Fibroblast of mammary gland (primary cell): ENCODE measurements at regions not wholly inside any gene's neighbourhood (a gene's known extent, or its start where the extent isn't known, plus 50 kb on each side); places are given as distances from the start of the nearest gene placed in this dataset.

Experiments used
- DNase-seq: peaks from one replicate; pipeline ENCODE4 v3.0.0-alpha.2; 2010; ENCODE audit warnings: low read depth
- H3K4me3 ChIP-seq: 2 replicates; pipeline ENCODE4 v1.5.1; 2011; ENCODE audit warnings: low read depth, mild to moderate bottlenecking, low read length, moderate library complexity; ENCODE audit not compliant: control insufficient read depth
- TF ChIP-seq, protein P1 (sequence below): conservative IDR thresholded peaks from 2 replicates; pipeline ENCODE4 v1.5.1; 2011; ENCODE audit warnings: low read depth, low read length, inconsistent platforms; ENCODE audit not compliant: control insufficient read depth, insufficient read depth

- DNase-seq = no peak
These were observed 216.0 kb downstream of the RPS24 start for GRCh38 chr10:78249690-78250089.

GRCh38 chr10:78250313-78251015 is 216.8 kb downstream of the RPS24 start:
- H3K4me3 ChIP-seq = no peak overlapping the region
- DNase-seq = no peak
- TF ChIP-seq, protein P1, sequence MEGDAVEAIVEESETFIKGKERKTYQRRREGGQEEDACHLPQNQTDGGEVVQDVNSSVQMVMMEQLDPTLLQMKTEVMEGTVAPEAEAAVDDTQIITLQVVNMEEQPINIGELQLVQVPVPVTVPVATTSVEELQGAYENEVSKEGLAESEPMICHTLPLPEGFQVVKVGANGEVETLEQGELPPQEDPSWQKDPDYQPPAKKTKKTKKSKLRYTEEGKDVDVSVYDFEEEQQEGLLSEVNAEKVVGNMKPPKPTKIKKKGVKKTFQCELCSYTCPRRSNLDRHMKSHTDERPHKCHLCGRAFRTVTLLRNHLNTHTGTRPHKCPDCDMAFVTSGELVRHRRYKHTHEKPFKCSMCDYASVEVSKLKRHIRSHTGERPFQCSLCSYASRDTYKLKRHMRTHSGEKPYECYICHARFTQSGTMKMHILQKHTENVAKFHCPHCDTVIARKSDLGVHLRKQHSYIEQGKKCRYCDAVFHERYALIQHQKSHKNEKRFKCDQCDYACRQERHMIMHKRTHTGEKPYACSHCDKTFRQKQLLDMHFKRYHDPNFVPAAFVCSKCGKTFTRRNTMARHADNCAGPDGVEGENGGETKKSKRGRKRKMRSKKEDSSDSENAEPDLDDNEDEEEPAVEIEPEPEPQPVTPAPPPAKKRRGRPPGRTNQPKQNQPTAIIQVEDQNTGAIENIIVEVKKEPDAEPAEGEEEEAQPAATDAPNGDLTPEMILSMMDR = no peak

More at GRCh38 chr10:78249690-78250089, 216.0 kb downstream of the RPS24 start:
- TF ChIP-seq, protein P1 = no peak
- no peak overlapping the region for H3K4me3 ChIP-seq

DNA sequence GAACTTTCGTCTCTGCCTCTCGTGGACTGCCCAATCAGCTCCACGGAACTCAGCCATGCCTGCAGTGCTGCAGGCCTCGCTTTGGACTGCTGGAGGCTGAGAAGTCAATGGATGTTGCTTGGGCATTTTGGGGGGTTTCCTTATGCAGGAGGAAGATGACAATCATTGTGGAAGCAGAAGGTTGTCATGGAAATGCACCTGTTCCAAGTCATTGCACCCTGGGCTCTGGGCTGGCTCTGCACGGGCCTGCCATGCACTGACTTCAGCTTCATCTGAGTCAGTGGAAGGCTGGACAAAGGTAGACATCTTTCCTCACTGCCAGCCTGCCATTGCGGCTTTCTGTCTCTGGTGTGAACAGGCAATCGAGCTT is 217.3 kb downstream of the RPS24 start:
- DNase-seq = no peak
- no peak overlapping the region for H3K4me3 ChIP-seq
- TF ChIP-seq, protein P1 = no peak

GRCh38 chr10:78252286-78252685 is 218.6 kb downstream of the RPS24 start:
- H3K4me3 ChIP-seq = no peak overlapping the region
- TF ChIP-seq, protein P1 = no peak
- DNase-seq = no peak

- H3K4me3 ChIP-seq = no peak overlapping the region
- DNase-seq = no peak
- TF ChIP-seq, protein P1 = no peak
These were observed 219.6 kb downstream of the RPS24 start for GRCh38 chr10:78253063-78253853.

GRCh38 chr10:78254013-78254412 is 220.3 kb downstream of the RPS24 start:
- no peak overlapping the region for H3K4me3 ChIP-seq
- no peak for DNase-seq
- TF ChIP-seq, protein P1 = no peak
